ACC112 (cell line): ENCODE measurements at regions not wholly inside any gene's neighbourhood (a gene's known extent, or its start where the extent isn't known, plus 50 kb on each side); places are given as distances from the start of the nearest gene placed in this dataset.
A peak's percentile ranks its signal among the peaks of the same experiment; 100 is the strongest.

Experiments
- H2AFZ ChIP-seq: fragments of 200-600 bp; sonication (generic); one replicate; pipeline ENCODE4 v1.6.0; 2017; ENCODE audit warnings: antibody characterized with exemption, low read length; ENCODE audit not compliant: unreplicated experiment
- H3K27ac ChIP-seq: fragments of 200-600 bp; sonication (generic); 2 replicates; pipeline ENCODE4 v1.5.1; 2014; ENCODE audit warnings: low read depth, mild to moderate bottlenecking, antibody characterized with exemption, low read length, moderate library complexity
- H3K27me3 ChIP-seq: fragments of 200-600 bp; sonication (generic); 2 replicates; pipeline ENCODE4 v1.6.1; 2014; ENCODE audit warnings: mild to moderate bottlenecking, antibody characterized with exemption, low read length, moderate library complexity, mixed read lengths; ENCODE audit not compliant: insufficient read depth
- H3K36me3 ChIP-seq: fragments of 200-600 bp; sonication (generic); 2 replicates; pipeline ENCODE4 v1.6.1; 2016; ENCODE audit warnings: mild to moderate bottlenecking, antibody characterized with exemption, low read length, moderate library complexity, mixed read lengths; ENCODE audit not compliant: insufficient read depth
- H3K4me1 ChIP-seq: fragments of 200-600 bp; sonication (generic); one replicate; pipeline ENCODE4 v1.6.1; 2016; ENCODE audit warnings: low read length, mixed read lengths; ENCODE audit not compliant: insufficient read depth, unreplicated experiment, control insufficient read depth
- H3K4me3 ChIP-seq: fragments of 200-600 bp; sonication (generic); 2 replicates; pipeline ENCODE4 v1.5.1; 2014; ENCODE audit warnings: mild to moderate bottlenecking, low read depth, low read length
- H3K79me2 ChIP-seq: fragments of 200-600 bp; sonication (generic); one replicate; pipeline ENCODE4 v1.6.0; 2016; ENCODE audit warnings: low read length; ENCODE audit not compliant: control insufficient read depth, unreplicated experiment, insufficient read depth

- no peaks in the 10 kb centered on the region for H3K79me2 ChIP-seq
- no peak overlapping the region for H3K27ac ChIP-seq
- no peaks in the 10 kb centered on the region for H3K4me1 ChIP-seq
- no peak overlapping the region for H2AFZ ChIP-seq
- H3K27me3 ChIP-seq = no peaks in the 10 kb centered on the region
- H3K36me3 ChIP-seq = no peaks in the 10 kb centered on the region
- no peak overlapping the region for H3K4me3 ChIP-seq
Measured at GRCh38 chr1:14535619-14536355, 62.7 kb upstream of the KAZN start.

GRCh38 chr1:14538335-14538734 lies 60.1 kb upstream of the KAZN start:
- H3K27me3 ChIP-seq = no peaks in the 10 kb centered on the region
- no peak overlapping the region for H3K4me3 ChIP-seq
- no peak overlapping the region for H3K27ac ChIP-seq
- H3K36me3 ChIP-seq = no peaks in the 10 kb centered on the region
- H3K4me1 ChIP-seq = peaks cover 11% of the 10 kb centered on the region
- H3K79me2 ChIP-seq = no peaks in the 10 kb centered on the region
- H2AFZ ChIP-seq = no peak overlapping the region

DNA sequence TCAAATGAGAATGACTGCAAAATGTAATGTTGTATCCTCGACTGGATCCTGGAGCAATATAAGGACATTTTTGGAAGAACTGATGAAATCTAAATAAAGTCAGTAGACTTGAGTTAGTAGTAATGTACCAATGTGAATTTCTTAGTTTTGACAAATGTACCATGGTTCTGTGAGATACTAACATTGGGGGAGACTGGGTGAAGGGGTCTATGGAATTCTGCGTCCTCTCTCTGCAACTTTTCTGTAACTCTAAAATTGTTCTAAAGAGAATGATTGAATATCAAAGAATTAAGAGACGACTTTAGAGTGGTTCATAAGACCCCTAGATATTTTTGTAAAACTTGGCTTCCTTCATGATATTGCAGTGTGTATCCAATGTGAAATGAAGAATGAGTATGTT lies 59.2 kb upstream of the KAZN start:
- Histone ChIP-seq H2AFZ (no peak overlapping the region), H3K36me3 (no peaks in the 10 kb centered on the region), H3K4me1 (peaks cover 20% of the 10 kb centered on the region), H3K4me3 (no peak overlapping the region), H3K27me3 (no peaks in the 10 kb centered on the region), H3K27ac (no peak overlapping the region), H3K79me2 (no peaks in the 10 kb centered on the region)

DNA sequence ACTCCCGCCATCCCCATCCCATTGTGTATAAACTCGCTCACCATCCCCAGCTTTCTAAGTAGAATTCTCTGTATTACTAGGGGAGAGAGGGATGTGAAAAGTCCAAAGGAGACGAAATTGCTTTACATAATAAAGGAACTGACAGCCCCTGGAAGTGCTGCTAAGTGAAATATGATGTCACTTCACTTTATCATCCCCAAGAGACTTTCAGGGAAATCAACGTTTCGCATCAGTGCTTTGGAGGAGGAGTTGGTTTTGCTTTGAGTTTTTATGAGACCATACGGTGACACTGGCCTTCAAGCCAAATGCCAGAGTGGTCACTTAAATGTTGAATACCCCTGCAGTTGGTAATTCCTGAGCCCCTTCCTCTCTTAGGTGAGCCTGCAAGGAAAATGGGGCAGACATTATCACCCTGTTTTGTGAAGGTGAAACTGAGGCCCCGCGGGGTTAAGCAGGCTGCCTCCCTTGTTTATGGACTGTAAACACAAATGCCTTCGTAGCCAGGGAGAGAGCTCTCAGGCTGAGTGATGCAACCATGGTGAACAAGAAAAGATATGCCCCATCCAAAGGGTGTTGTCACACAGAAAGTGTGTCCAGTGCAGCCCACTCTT lies 58.4 kb upstream of the KAZN start:
- Histone ChIP-seq H2AFZ (no peak overlapping the region), H3K4me1 (peaks cover 20% of the 10 kb centered on the region), H3K79me2 (no peaks in the 10 kb centered on the region), H3K4me3 (no peak overlapping the region), H3K27me3 (no peaks in the 10 kb centered on the region), H3K27ac (no peak overlapping the region), H3K36me3 (no peaks in the 10 kb centered on the region)

DNA sequence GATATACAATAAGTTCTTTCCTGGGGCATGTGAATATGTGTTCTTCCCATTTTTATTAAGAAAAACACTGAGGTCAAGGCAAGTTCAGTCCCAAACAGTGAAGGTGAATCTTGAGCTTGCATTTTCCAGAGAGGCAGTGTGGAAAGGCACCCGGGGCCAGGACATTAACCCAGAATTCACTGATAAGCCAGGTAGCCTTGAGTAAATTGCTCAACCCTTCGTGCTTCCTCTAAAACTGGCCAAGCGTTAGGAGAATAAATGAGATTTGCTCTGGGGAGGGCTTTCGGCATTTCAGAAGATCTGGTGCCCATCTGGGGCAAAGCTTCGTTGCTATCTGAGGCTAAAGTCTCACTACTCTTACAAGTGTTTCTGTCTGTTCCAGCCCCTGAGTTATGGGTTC lies 57.1 kb upstream of the KAZN start:
- H2AFZ ChIP-seq = no peak overlapping the region
- H3K4me1 ChIP-seq = peaks cover 20% of the 10 kb centered on the region
- H3K79me2 ChIP-seq = no peaks in the 10 kb centered on the region
- H3K4me3 ChIP-seq = no peak overlapping the region
- H3K27ac ChIP-seq = no peak overlapping the region
- no peaks in the 10 kb centered on the region for H3K36me3 ChIP-seq
- H3K27me3 ChIP-seq = no peaks in the 10 kb centered on the region

GRCh38 chr1:14543191-14543840 lies 55.2 kb upstream of the KAZN start:
- Histone ChIP-seq H3K27ac (peak overlapping the region; percentile 82), H3K36me3 (no peaks in the 10 kb centered on the region), H3K4me3 (peak overlapping the region; percentile 15), H2AFZ (peak overlapping the region; percentile 55), H3K79me2 (no peaks in the 10 kb centered on the region), H3K27me3 (no peaks in the 10 kb centered on the region), H3K4me1 (peaks cover 20% of the 10 kb centered on the region)

GRCh38 chr1:14544319-14544718 lies 54.2 kb upstream of the KAZN start:
- Histone ChIP-seq H3K27ac (peak overlapping the region; percentile 82), H2AFZ (no peak overlapping the region), H3K4me3 (no peak overlapping the region)

DNA sequence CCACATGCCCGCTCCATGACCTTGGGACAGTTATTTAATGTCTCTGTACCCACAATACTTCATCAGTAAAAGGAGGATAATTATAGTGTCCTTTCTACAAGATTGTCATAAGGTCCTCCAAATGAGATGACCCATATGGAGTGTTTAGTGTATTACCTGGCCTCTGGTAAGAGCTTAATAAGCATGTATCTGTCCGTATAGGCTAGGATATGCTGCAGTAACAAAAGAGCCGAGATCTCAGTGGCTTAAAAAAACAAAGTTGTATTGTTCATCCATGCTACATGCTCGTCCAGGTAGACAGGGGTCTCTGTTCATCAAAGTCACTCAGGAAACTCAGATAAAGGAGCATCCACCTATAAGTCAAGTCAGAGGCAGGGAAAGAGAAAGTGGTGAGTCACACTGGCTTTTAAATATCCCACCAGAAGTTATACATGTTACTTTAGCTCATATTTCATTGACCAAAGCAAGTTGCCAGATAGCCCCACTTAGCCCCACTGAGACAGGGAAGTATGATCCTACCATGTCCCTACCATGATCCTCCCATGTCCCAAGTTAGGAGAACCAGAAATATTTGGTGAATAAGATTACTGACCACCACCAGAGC lies 53.0 kb upstream of the KAZN start:
- H3K4me3 ChIP-seq = no peak overlapping the region
- H3K4me1 ChIP-seq = peaks cover 20% of the 10 kb centered on the region
- H3K27ac ChIP-seq = no peak overlapping the region
- no peaks in the 10 kb centered on the region for H3K27me3 ChIP-seq
- no peaks in the 10 kb centered on the region for H3K36me3 ChIP-seq
- no peaks in the 10 kb centered on the region for H3K79me2 ChIP-seq
- H2AFZ ChIP-seq = no peak overlapping the region

More at GRCh38 chr1:14544319-14544718, 54.2 kb upstream of the KAZN start:
- Histone ChIP-seq H3K4me1 (peaks cover 20% of the 10 kb centered on the region), H3K79me2 (no peaks in the 10 kb centered on the region), H3K27me3 (no peaks in the 10 kb centered on the region), H3K36me3 (no peaks in the 10 kb centered on the region)

DNA sequence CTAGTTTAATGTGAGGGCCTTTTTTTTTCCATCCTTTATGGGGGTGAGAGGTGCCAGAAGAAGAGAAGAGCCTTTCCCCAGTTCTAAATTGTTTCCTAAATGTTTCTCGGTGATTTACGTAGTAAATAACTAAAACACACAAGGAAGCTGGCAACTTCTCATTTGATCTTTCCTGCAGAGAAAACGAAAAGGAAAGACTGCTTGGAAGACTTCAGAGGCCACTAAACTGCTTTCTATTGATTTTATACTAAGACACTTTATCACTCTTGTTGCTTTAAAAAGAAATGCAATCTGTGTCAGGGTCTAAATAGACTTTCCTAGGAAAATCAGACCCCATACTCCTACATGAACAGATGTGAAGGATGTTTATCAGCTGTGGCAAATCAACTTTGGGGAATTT lies 52.1 kb upstream of the KAZN start:
- H2AFZ ChIP-seq = no peak overlapping the region

More for the DNA sequence above, 52.1 kb upstream of the KAZN start:
- H3K4me3 ChIP-seq = no peak overlapping the region
- H3K79me2 ChIP-seq = no peaks in the 10 kb centered on the region
- H3K27ac ChIP-seq = no peak overlapping the region
- peaks cover 20% of the 10 kb centered on the region for H3K4me1 ChIP-seq
- H3K27me3 ChIP-seq = no peaks in the 10 kb centered on the region
- H3K36me3 ChIP-seq = no peaks in the 10 kb centered on the region
